Activated naive CD4-positive, alpha-beta T cell treated with Interleukin-2 at 50 U/mL for 16 hours (primary cell): ENCODE measurements at regions not wholly inside any gene's neighbourhood (a gene's known extent, or its start where the extent isn't known, plus 50 kb on each side); places are given as distances from the start of the nearest gene placed in this dataset.
"Not testable (repeated sequence)": the region's sequence is repeated elsewhere in the genome, so short reads cannot be mapped to it uniquely, and the experiment has no call there.

Experiments
- DNase-seq: peaks from one replicate; pipeline ENCODE4 v3.0.0-alpha.2; 2020

GRCh38 chr15:25250011-25250596 is 188.7 kb downstream of the UBE3A start:
- DNase-seq: no peak

- no peak for DNase-seq
Observed at GRCh38 chr15:25250906-25251622, 187.8 kb downstream of the UBE3A start.

- DNase-seq: no peak
Observed at GRCh38 chr15:25251700-25252390, 187.0 kb downstream of the UBE3A start.

GRCh38 chr15:25253048-25253973 is 185.5 kb downstream of the UBE3A start:
- not testable (repeated sequence) for DNase-seq

- no peak for DNase-seq
Observed at GRCh38 chr15:25268166-25268565, 170.7 kb downstream of the UBE3A start.
